ENCODE measurements at regions not wholly inside any gene's neighbourhood (a gene's known extent, or its start where the extent isn't known, plus 50 kb on each side); places are given as distances from the start of the nearest gene placed in this dataset.

DNA sequence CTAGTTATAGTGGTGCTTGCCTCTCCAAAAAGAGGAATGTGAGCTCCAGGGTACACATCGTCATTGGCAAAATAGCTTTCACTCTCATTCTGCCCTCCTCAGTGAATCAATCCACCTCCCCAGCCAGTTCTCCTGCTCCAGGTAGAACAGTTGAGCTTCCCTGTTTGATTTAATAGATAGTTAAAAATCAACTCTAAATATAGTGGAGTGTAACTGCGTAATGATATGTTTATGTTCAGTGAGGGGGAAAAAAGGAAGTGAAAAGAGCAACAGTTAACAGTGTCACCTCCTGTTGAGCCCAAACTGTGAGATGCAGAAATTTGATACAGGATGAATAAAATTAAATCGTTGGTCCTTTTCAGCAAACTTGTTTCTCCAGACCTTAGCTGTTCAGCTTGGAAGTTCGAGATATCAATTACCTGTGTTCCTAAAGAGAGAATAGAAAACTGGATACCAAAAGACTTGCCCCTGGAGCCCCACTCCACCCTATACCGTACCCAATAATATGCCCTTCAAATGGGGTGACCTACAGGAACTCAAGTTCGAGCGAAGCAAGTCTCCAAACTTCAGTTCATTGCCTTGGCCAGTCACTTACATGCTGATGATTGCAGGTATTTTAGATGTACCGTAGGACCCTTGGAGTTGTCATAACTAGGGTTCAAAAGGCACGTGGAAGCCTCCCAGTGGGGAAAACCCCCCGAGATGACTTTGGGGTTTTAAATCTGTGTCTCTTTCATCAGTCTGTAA lies 708.4 kb downstream of the RNF144A start:
- H3K36me3 ChIP-seq (ENCODE audit: insufficient read depth, low read length): no peaks in the 10 kb centered on the region
- no peak overlapping the region for H3K27ac ChIP-seq (ENCODE audit: low read length)
- H2AFZ ChIP-seq (ENCODE audit: low read depth, low read length): no peak overlapping the region
- H3F3A ChIP-seq (ENCODE audit: insufficient read depth, low read length, poor library complexity, severe bottlenecking): no peaks in the 10 kb centered on the region
- no peaks in the 10 kb centered on the region for H3K9me3 ChIP-seq (ENCODE audit: low read length)
- H4K20me1 ChIP-seq (ENCODE audit: insufficient read depth): no peaks in the 10 kb centered on the region
- H3K9ac ChIP-seq (ENCODE audit: low read length): no peak overlapping the region
- no peaks in the 10 kb centered on the region for H3K79me2 ChIP-seq (replicated peaks; ENCODE audit: insufficient read depth, low read length)
- TF ChIP-seq EZH2 (IDR thresholded peaks at IDR 0.05; ENCODE audit: borderline replicate concordance, insufficient read depth, low read length, poor library complexity, severe bottlenecking) (no peak), MXI1 (conservative IDR thresholded peaks at IDR 0.05; ENCODE audit: poor library complexity, severe bottlenecking) (no peak), TAF1 (IDR thresholded peaks at IDR 0.05; ENCODE audit: low read depth) (no peak), SMC3 (conservative IDR thresholded peaks at IDR 0.05; ENCODE audit: poor library complexity) (no peak), EP300 (conservative IDR thresholded peaks at IDR 0.05; ENCODE audit: poor library complexity, severe bottlenecking) (no peak), REST (IDR thresholded peaks at IDR 0.05; ENCODE audit: borderline replicate concordance) (no peak), POLR2AphosphoS5 (IDR thresholded peaks at IDR 0.05) (no peak), RAD21 (conservative IDR thresholded peaks at IDR 0.05) (no peak)
- TF ChIP-seq, protein P1, sequence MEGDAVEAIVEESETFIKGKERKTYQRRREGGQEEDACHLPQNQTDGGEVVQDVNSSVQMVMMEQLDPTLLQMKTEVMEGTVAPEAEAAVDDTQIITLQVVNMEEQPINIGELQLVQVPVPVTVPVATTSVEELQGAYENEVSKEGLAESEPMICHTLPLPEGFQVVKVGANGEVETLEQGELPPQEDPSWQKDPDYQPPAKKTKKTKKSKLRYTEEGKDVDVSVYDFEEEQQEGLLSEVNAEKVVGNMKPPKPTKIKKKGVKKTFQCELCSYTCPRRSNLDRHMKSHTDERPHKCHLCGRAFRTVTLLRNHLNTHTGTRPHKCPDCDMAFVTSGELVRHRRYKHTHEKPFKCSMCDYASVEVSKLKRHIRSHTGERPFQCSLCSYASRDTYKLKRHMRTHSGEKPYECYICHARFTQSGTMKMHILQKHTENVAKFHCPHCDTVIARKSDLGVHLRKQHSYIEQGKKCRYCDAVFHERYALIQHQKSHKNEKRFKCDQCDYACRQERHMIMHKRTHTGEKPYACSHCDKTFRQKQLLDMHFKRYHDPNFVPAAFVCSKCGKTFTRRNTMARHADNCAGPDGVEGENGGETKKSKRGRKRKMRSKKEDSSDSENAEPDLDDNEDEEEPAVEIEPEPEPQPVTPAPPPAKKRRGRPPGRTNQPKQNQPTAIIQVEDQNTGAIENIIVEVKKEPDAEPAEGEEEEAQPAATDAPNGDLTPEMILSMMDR (IDR thresholded peaks at IDR 0.05; ENCODE audit: poor library complexity, severe bottlenecking): no peak
- no peaks in the 10 kb centered on the region for H3K9me2 ChIP-seq (ENCODE audit: insufficient read depth, low read length)
- H3K4me2 ChIP-seq (ENCODE audit: low read length): no peak overlapping the region
- H3K4me3 ChIP-seq (ENCODE audit: low read length): no peak overlapping the region
- H3K27me3 ChIP-seq (ENCODE audit: insufficient read depth, low read depth, low read length): no peaks in the 10 kb centered on the region

DNA sequence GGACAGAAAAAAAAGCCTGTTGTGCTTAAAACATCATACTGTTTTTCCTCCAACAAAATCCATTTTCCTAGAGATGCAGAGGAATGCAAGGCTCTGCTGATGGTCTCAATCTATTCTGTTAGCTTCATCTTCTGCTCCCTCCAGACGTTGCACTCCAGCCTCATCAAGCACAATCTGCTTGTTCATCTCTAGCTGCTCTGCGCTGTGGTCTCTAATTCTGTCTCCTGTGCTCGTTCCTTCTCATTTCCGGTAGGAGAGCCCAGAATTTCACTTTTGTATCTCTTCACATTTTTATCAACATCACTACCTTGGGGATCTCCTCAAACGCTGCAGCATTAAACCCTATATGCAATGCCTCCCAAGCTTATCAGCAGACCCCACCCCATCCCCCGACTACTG lies 708.9 kb downstream of the RNF144A start:
- Histone ChIP-seq H4K20me1 (ENCODE audit: insufficient read depth) (no peaks in the 10 kb centered on the region), H3K9ac (ENCODE audit: low read length) (no peak overlapping the region), H3K79me2 (replicated peaks; ENCODE audit: insufficient read depth, low read length) (no peaks in the 10 kb centered on the region), H3K4me3 (ENCODE audit: low read length) (no peak overlapping the region), H3K27ac (ENCODE audit: low read length) (no peak overlapping the region), H3F3A (ENCODE audit: insufficient read depth, low read length, poor library complexity, severe bottlenecking) (no peaks in the 10 kb centered on the region), H3K9me3 (ENCODE audit: low read length) (no peaks in the 10 kb centered on the region), H3K27me3 (ENCODE audit: insufficient read depth, low read depth, low read length) (no peaks in the 10 kb centered on the region), H2AFZ (ENCODE audit: low read depth, low read length) (no peak overlapping the region), H3K4me2 (ENCODE audit: low read length) (no peak overlapping the region), H3K9me2 (ENCODE audit: insufficient read depth, low read length) (no peaks in the 10 kb centered on the region), H3K36me3 (ENCODE audit: insufficient read depth, low read length) (no peaks in the 10 kb centered on the region)
- TF ChIP-seq EP300 (conservative IDR thresholded peaks at IDR 0.05; ENCODE audit: poor library complexity, severe bottlenecking) (no peak), EZH2 (IDR thresholded peaks at IDR 0.05; ENCODE audit: borderline replicate concordance, insufficient read depth, low read length, poor library complexity, severe bottlenecking) (no peak), POLR2AphosphoS5 (IDR thresholded peaks at IDR 0.05) (no peak), TAF1 (IDR thresholded peaks at IDR 0.05; ENCODE audit: low read depth) (no peak), MXI1 (conservative IDR thresholded peaks at IDR 0.05; ENCODE audit: poor library complexity, severe bottlenecking) (no peak), RAD21 (conservative IDR thresholded peaks at IDR 0.05) (no peak), REST (IDR thresholded peaks at IDR 0.05; ENCODE audit: borderline replicate concordance) (no peak), SMC3 (conservative IDR thresholded peaks at IDR 0.05; ENCODE audit: poor library complexity) (no peak)
- TF ChIP-seq, protein P1 (IDR thresholded peaks at IDR 0.05; ENCODE audit: poor library complexity, severe bottlenecking): no peak

Data from neural cell (in vitro differentiated cells).